ENCODE measurements at regions not wholly inside any gene's neighbourhood (a gene's known extent, or its start where the extent isn't known, plus 50 kb on each side); places are given as distances from the start of the nearest gene placed in this dataset.

- Mint-ChIP-seq H3K27me3 (no peaks in the 10 kb centered on the region), H3K4me1 (ENCODE audit: low read depth in 2 of 2) (peaks cover 7 to 14% of the 10 kb centered on the region in 2 donors), H3K27ac (no peak overlapping the region), H3K36me3 (ENCODE audit: insufficient read depth) (no peaks in the 10 kb centered on the region), H3K4me3 (no peak overlapping the region), H3K9me3 (no peaks in the 10 kb centered on the region)
- ATAC-seq (replicated peaks): no peak
- no peak for DNase-seq
These were observed 52.0 kb upstream of the GRAMD1B start for GRCh38 chr11:123378096-123378495.

- H3K9me3 Mint-ChIP-seq: no peaks in the 10 kb centered on the region
- H3K4me1 Mint-ChIP-seq (ENCODE audit: low read depth in 2 of 2): peaks cover 4 to 10% of the 10 kb centered on the region in 2 donors
- DNase-seq (no peak), ATAC-seq (replicated peaks) (no peak)
- no peaks in the 10 kb centered on the region for H3K36me3 Mint-ChIP-seq (ENCODE audit: insufficient read depth)
- H3K4me3 Mint-ChIP-seq: no peak overlapping the region
- no peak overlapping the region for H3K27ac Mint-ChIP-seq
- H3K27me3 Mint-ChIP-seq: no peaks in the 10 kb centered on the region
These were observed 52.7 kb upstream of the GRAMD1B start for GRCh38 chr11:123377355-123377754.

- DNase-seq (no peak), ATAC-seq (replicated peaks) (no peak)
- H3K4me1 Mint-ChIP-seq (ENCODE audit: low read depth in 2 of 2): no peaks in the 10 kb centered on the region
- H3K36me3 Mint-ChIP-seq (ENCODE audit: insufficient read depth): no peaks in the 10 kb centered on the region
- no peak overlapping the region for H3K4me3 Mint-ChIP-seq
- H3K27me3 Mint-ChIP-seq: no peaks in the 10 kb centered on the region
- no peaks in the 10 kb centered on the region for H3K9me3 Mint-ChIP-seq
- H3K27ac Mint-ChIP-seq: no peak overlapping the region
These were observed 54.2 kb upstream of the GRAMD1B start for GRCh38 chr11:123375832-123376231.

- Mint-ChIP-seq H3K36me3 (ENCODE audit: insufficient read depth) (no peaks in the 10 kb centered on the region), H3K4me1 (ENCODE audit: low read depth in 2 of 2) (no peaks in the 10 kb centered on the region), H3K9me3 (no peaks in the 10 kb centered on the region), H3K4me3 (no peak overlapping the region), H3K27me3 (no peaks in the 10 kb centered on the region), H3K27ac (no peak overlapping the region)
- ATAC-seq (replicated peaks) (no peak), DNase-seq (no peak)
These were observed 55.5 kb upstream of the GRAMD1B start for GRCh38 chr11:123374622-123374968.

- no peaks in the 10 kb centered on the region for H3K36me3 Mint-ChIP-seq (ENCODE audit: insufficient read depth)
- no peaks in the 10 kb centered on the region for H3K9me3 Mint-ChIP-seq
- no peaks in the 10 kb centered on the region for H3K27me3 Mint-ChIP-seq
- H3K4me1 Mint-ChIP-seq (ENCODE audit: low read depth in 2 of 2): no peaks in the 10 kb centered on the region
- no peak overlapping the region for H3K27ac Mint-ChIP-seq
- DNase-seq: no peak
- ATAC-seq (replicated peaks): no peak
- H3K4me3 Mint-ChIP-seq: no peak overlapping the region
These were observed 56.1 kb upstream of the GRAMD1B start for GRCh38 chr11:123373754-123374621.

GRCh38 chr11:123371506-123372297 lies 58.4 kb upstream of the GRAMD1B start:
- Mint-ChIP-seq H3K27me3 (peaks cover 9 to 13% of the 10 kb centered on the region in 2 donors), H3K27ac (no peak overlapping the region), H3K4me1 (ENCODE audit: low read depth in 2 of 2) (no peaks in the 10 kb centered on the region), H3K36me3 (ENCODE audit: insufficient read depth) (no peaks in the 10 kb centered on the region), H3K9me3 (no peaks in the 10 kb centered on the region), H3K4me3 (no peak overlapping the region)
- DNase-seq (no peak), ATAC-seq (replicated peaks) (no peak)

- no peaks in the 10 kb centered on the region for H3K4me1 Mint-ChIP-seq (ENCODE audit: low read depth in 2 of 2)
- H3K9me3 Mint-ChIP-seq: no peaks in the 10 kb centered on the region
- no peak for ATAC-seq (replicated peaks)
- no peaks in the 10 kb centered on the region for H3K36me3 Mint-ChIP-seq (ENCODE audit: insufficient read depth)
- no peak for DNase-seq
- peaks cover 9 to 24% of the 10 kb centered on the region in 2 donors for H3K27me3 Mint-ChIP-seq
- H3K4me3 Mint-ChIP-seq: no peak overlapping the region
- H3K27ac Mint-ChIP-seq: no peak overlapping the region
These were observed 63.1 kb upstream of the GRAMD1B start for GRCh38 chr11:123366924-123367323.

- ATAC-seq (replicated peaks) (no peak), DNase-seq (no peak)
- H3K4me3 Mint-ChIP-seq: no peak overlapping the region
- H3K27me3 Mint-ChIP-seq: peaks cover 16 to 34% of the 10 kb centered on the region in 2 donors
- H3K27ac Mint-ChIP-seq: no peak overlapping the region
- H3K36me3 Mint-ChIP-seq (ENCODE audit: insufficient read depth): no peaks in the 10 kb centered on the region
- H3K4me1 Mint-ChIP-seq (ENCODE audit: low read depth in 2 of 2): no peaks in the 10 kb centered on the region
- H3K9me3 Mint-ChIP-seq: no peaks in the 10 kb centered on the region
These were observed 64.1 kb upstream of the GRAMD1B start for GRCh38 chr11:123365955-123366354.

GRCh38 chr11:123364080-123364479 lies 66.0 kb upstream of the GRAMD1B start:
- Mint-ChIP-seq H3K9me3 (no peaks in the 10 kb centered on the region), H3K27ac (no peak overlapping the region), H3K4me3 (no peak overlapping the region), H3K36me3 (ENCODE audit: insufficient read depth) (no peaks in the 10 kb centered on the region), H3K27me3 (peaks cover 22 to 48% of the 10 kb centered on the region in 2 donors), H3K4me1 (ENCODE audit: low read depth in 2 of 2) (no peaks in the 10 kb centered on the region)
- ATAC-seq (replicated peaks) (no peak), DNase-seq (no peak)

- ATAC-seq (replicated peaks): no peak
- Mint-ChIP-seq H3K27ac (no peak overlapping the region), H3K4me3 (no peak overlapping the region), H3K4me1 (ENCODE audit: low read depth in 2 of 2) (no peaks in the 10 kb centered on the region), H3K36me3 (ENCODE audit: insufficient read depth) (no peaks in the 10 kb centered on the region), H3K27me3 (peaks cover 22 to 54% of the 10 kb centered on the region in 2 donors), H3K9me3 (no peaks in the 10 kb centered on the region)
- DNase-seq: no peak
These were observed 66.5 kb upstream of the GRAMD1B start for GRCh38 chr11:123363556-123363955.

GRCh38 chr11:123362941-123363340 lies 67.1 kb upstream of the GRAMD1B start:
- Mint-ChIP-seq H3K9me3 (no peaks in the 10 kb centered on the region), H3K36me3 (ENCODE audit: insufficient read depth) (no peaks in the 10 kb centered on the region), H3K27ac (no peak overlapping the region), H3K4me3 (no peak overlapping the region), H3K27me3 (peaks cover 26 to 59% of the 10 kb centered on the region in 2 donors), H3K4me1 (ENCODE audit: low read depth in 2 of 2) (peaks cover 1 to 4% of the 10 kb centered on the region in 2 donors)
- DNase-seq (no peak), ATAC-seq (replicated peaks) (no peak)

GRCh38 chr11:123362186-123362585 lies 67.9 kb upstream of the GRAMD1B start:
- Mint-ChIP-seq H3K36me3 (ENCODE audit: insufficient read depth) (no peaks in the 10 kb centered on the region), H3K27me3 (peaks cover 25 to 59% of the 10 kb centered on the region in 2 donors), H3K4me1 (ENCODE audit: low read depth in 2 of 2) (peaks cover 5 to 8% of the 10 kb centered on the region in 2 donors), H3K27ac (no peak overlapping the region), H3K9me3 (no peaks in the 10 kb centered on the region), H3K4me3 (no peak overlapping the region)
- ATAC-seq (replicated peaks): no peak
- DNase-seq: no peak

- Mint-ChIP-seq H3K4me3 (no peak overlapping the region), H3K4me1 (ENCODE audit: low read depth in 2 of 2) (peaks cover 5 to 12% of the 10 kb centered on the region in 2 donors), H3K36me3 (ENCODE audit: insufficient read depth) (no peaks in the 10 kb centered on the region), H3K9me3 (no peaks in the 10 kb centered on the region), H3K27me3 (peaks cover 31 to 62% of the 10 kb centered on the region in 2 donors), H3K27ac (no peak overlapping the region)
- no peak for DNase-seq
- ATAC-seq (replicated peaks): no peak
These were observed 69.0 kb upstream of the GRAMD1B start for GRCh38 chr11:123361110-123361509.

Measured in effector memory CD8-positive, alpha-beta T cell (primary cell).